Natural killer cell (primary cell): ENCODE measurements at regions not wholly inside any gene's neighbourhood (a gene's known extent, or its start where the extent isn't known, plus 50 kb on each side); places are given as distances from the start of the nearest gene placed in this dataset.

Source experiments
- ATAC-seq, 3 donors: fragments of 150-1000 bp in 2 of 3; fragments of 200-7000 bp in 1 of 3; cut with Tn5 transposase; 1 replicate in 1 of 3; 2 replicates in 2 of 3; pipeline ENCODE4 v1.10.0; 2021; ENCODE audit warnings: mild to moderate bottlenecking in 2 of 3, moderate library complexity in 2 of 3
- DNase-seq, 2 donors: peaks; one replicate each; pipeline versions ENCODE4 v3.0.0 to v3.0.0-alpha.2; 2013 to 2021; ENCODE audit warnings: mixed read lengths in 1 of 2
- H3K27ac ChIP-seq: one replicate; pipeline ENCODE4 v1.5.1; 2013; ENCODE audit warnings: mild to moderate bottlenecking, low read length
- H3K27me3 ChIP-seq: one replicate; pipeline ENCODE4 v1.6.1; 2013; ENCODE audit warnings: low read length; ENCODE audit not compliant: control insufficient read depth, insufficient read depth
- H3K36me3 ChIP-seq: one replicate; pipeline ENCODE4 v1.6.1; 2013; ENCODE audit warnings: low read length; ENCODE audit not compliant: control insufficient read depth, insufficient read depth
- H3K4me1 ChIP-seq: one replicate; pipeline ENCODE4 v1.6.1; 2013; ENCODE audit warnings: low read length; ENCODE audit not compliant: control insufficient read depth, insufficient read depth
- H3K4me3 ChIP-seq: one replicate; pipeline ENCODE4 v1.5.1; 2013; ENCODE audit warnings: low read length
- H3K9me3 ChIP-seq: one replicate; pipeline ENCODE4 v1.6.1; 2013; ENCODE audit warnings: low read length; ENCODE audit not compliant: control insufficient read depth, insufficient read depth
- H3K27ac Mint-ChIP-seq, 2 donors: one replicate each; pipeline ENCODE4 v1.8.0; 2022; ENCODE audit warnings: mild to moderate bottlenecking in 2 of 2, mixed read lengths in 2 of 2, moderate library complexity in 1 of 2
- H3K27me3 Mint-ChIP-seq, 2 donors: one replicate each; pipeline ENCODE4 v1.8.0; 2022; ENCODE audit warnings: low read depth in 2 of 2, mixed read lengths in 2 of 2
- H3K36me3 Mint-ChIP-seq: one replicate; pipeline ENCODE4 v1.8.0; 2022; ENCODE audit warnings: mixed read lengths
- H3K4me1 Mint-ChIP-seq, 2 donors: one replicate each; pipeline ENCODE4 v1.8.0; 2022; ENCODE audit warnings: mixed read lengths in 2 of 2
- H3K4me3 Mint-ChIP-seq: one replicate; pipeline ENCODE4 v1.8.0; 2022; ENCODE audit warnings: mild to moderate bottlenecking, moderate library complexity, mixed read lengths
- H3K9me3 Mint-ChIP-seq, 2 donors: one replicate each; pipeline ENCODE4 v1.8.0; 2022; ENCODE audit warnings: mixed read lengths in 2 of 2
- CTCF ChIP-seq: fragments of 200-600 bp; IDR thresholded peaks from one replicate; pipeline ENCODE4 v1.8.0; 2022; ENCODE audit warnings: antibody characterized with exemption
- WGBS: methylation state at CpG from one replicate; pipeline ENCODE4 v1.1.7; 2013; ENCODE audit warnings: missing lambda C conversion rate; ENCODE audit not compliant: insufficient coverage; 5-methylcytosine and 5-hydroxymethylcytosine counted together
- intact Hi-C: fragments of 100-400 bp; cut with micrococcal nuclease; formaldehyde crosslinking; loops from one replicate; pipeline ENCODE4 v1.14.2; 2022

DNA sequence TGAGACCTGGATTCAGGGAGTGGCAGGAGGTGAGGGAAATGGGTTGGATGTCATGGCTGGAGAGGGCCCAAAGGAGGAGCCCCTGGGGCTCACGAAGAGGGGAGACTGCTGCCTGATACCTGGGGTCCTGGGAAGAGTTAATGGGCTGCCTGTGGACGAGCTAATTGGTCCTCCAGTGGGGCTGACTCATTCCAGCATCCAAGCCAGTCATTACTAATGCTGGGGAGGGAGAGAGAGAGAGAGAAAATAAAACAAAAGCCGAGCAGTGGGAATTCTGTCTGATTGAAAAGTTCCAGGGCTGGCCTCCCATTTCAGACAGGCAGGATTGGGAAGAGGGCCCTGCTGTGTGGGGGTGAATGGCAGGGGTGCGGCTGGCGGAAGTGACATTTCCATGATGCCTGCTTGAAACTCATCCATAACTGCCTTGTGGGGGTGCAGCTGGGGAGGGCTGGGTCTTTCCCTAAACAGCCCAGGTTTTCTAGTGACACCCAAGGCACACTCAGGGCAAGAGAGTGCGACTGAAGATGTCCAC, 297.8 kb downstream of the RPS24 start:
- H3K4me3 ChIP-seq: no peak overlapping the region
- no peaks in the 10 kb centered on the region for H3K27me3 ChIP-seq
- no peak for TF ChIP-seq CTCF
- no peak overlapping the region for H3K27ac Mint-ChIP-seq
- 86% methylated on average over 6 of the region's 6 CpGs for WGBS
- H3K36me3 Mint-ChIP-seq: peaks cover 5% of the 10 kb centered on the region
- intact Hi-C loops: no loop called here
- H3K9me3 Mint-ChIP-seq: peaks cover 2 to 4% of the 10 kb centered on the region in 2 donors
- DNase-seq (no peak), ATAC-seq (no peak)
- H3K27ac ChIP-seq: no peak overlapping the region
- H3K27me3 Mint-ChIP-seq: peaks cover 0 to 8% of the 10 kb centered on the region in 2 donors
- H3K36me3 ChIP-seq: no peaks in the 10 kb centered on the region
- H3K4me1 Mint-ChIP-seq: no peaks in the 10 kb centered on the region
- no peaks in the 10 kb centered on the region for H3K4me1 ChIP-seq
- peaks cover 5% of the 10 kb centered on the region for H3K9me3 ChIP-seq
- no peak overlapping the region for H3K4me3 Mint-ChIP-seq

- intact Hi-C loops: no loop called here
- H3K27ac Mint-ChIP-seq: no peak overlapping the region
- WGBS: 85% methylated on average over 7 of the region's 7 CpGs
- H3K27me3 Mint-ChIP-seq: peaks cover 0 to 8% of the 10 kb centered on the region in 2 donors
- H3K4me1 ChIP-seq: no peaks in the 10 kb centered on the region
- no peaks in the 10 kb centered on the region for H3K27me3 ChIP-seq
- peaks cover 5% of the 10 kb centered on the region for H3K9me3 ChIP-seq
- no peaks in the 10 kb centered on the region for H3K9me3 Mint-ChIP-seq
- no peak overlapping the region for H3K4me3 ChIP-seq
- DNase-seq (no peak), ATAC-seq (no peak)
- H3K27ac ChIP-seq: no peak overlapping the region
- no peak for TF ChIP-seq CTCF
- no peak overlapping the region for H3K4me3 Mint-ChIP-seq
- no peaks in the 10 kb centered on the region for H3K36me3 Mint-ChIP-seq
- no peaks in the 10 kb centered on the region for H3K36me3 ChIP-seq
- no peaks in the 10 kb centered on the region for H3K4me1 Mint-ChIP-seq
Observed at GRCh38 chr10:78332012-78332411, 298.3 kb downstream of the RPS24 start.

GRCh38 chr10:78332657-78333056, 299.0 kb downstream of the RPS24 start:
- no peaks in the 10 kb centered on the region for H3K36me3 ChIP-seq
- Mint-ChIP-seq H3K27ac (no peak overlapping the region), H3K4me1 (no peaks in the 10 kb centered on the region), H3K9me3 (no peaks in the 10 kb centered on the region), H3K36me3 (no peaks in the 10 kb centered on the region), H3K27me3 (peaks cover 0 to 8% of the 10 kb centered on the region in 2 donors), H3K4me3 (no peak overlapping the region)
- H3K4me3 ChIP-seq: no peak overlapping the region
- no peaks in the 10 kb centered on the region for H3K27me3 ChIP-seq
- intact Hi-C loops: no loop called here
- DNase-seq: no peak
- no peak for TF ChIP-seq CTCF
- H3K9me3 ChIP-seq: peaks cover under 1% of the 10 kb centered on the region
- no peak overlapping the region for H3K27ac ChIP-seq
- no peaks in the 10 kb centered on the region for H3K4me1 ChIP-seq
- ATAC-seq: no peak

- no peaks in the 10 kb centered on the region for H3K4me1 Mint-ChIP-seq
- H3K4me3 ChIP-seq: no peak overlapping the region
- TF ChIP-seq CTCF: no peak
- DNase-seq (no peak), ATAC-seq (no peak)
- no peaks in the 10 kb centered on the region for H3K4me1 ChIP-seq
- H3K27me3 ChIP-seq: no peaks in the 10 kb centered on the region
- H3K27ac Mint-ChIP-seq: no peak overlapping the region
- H3K27me3 Mint-ChIP-seq: peaks cover 0 to 8% of the 10 kb centered on the region in 2 donors
- H3K36me3 ChIP-seq: no peaks in the 10 kb centered on the region
- no peaks in the 10 kb centered on the region for H3K9me3 ChIP-seq
- H3K36me3 Mint-ChIP-seq: no peaks in the 10 kb centered on the region
- intact Hi-C loops: no loop called here
- H3K9me3 Mint-ChIP-seq: no peaks in the 10 kb centered on the region
- H3K27ac ChIP-seq: no peak overlapping the region
- 90% methylated on average over 9 of the region's 9 CpGs for WGBS
- no peak overlapping the region for H3K4me3 Mint-ChIP-seq
Observed at GRCh38 chr10:78333362-78334143, 299.9 kb downstream of the RPS24 start.
